C4-2B (cell line): ENCODE measurements at regions not wholly inside any gene's neighbourhood (a gene's known extent, or its start where the extent isn't known, plus 50 kb on each side); places are given as distances from the start of the nearest gene placed in this dataset.

Experiments
- CTCF ChIP-seq: fragments of 450-650 bp; conservative IDR thresholded peaks from 2 replicates; pipeline ENCODE4 v1.5.1; 2017; ENCODE audit warnings: mild to moderate bottlenecking
- ZFX ChIP-seq: fragments of 450-650 bp; IDR thresholded peaks from 2 replicates; pipeline ENCODE4 v1.6.1; 2017

DNA sequence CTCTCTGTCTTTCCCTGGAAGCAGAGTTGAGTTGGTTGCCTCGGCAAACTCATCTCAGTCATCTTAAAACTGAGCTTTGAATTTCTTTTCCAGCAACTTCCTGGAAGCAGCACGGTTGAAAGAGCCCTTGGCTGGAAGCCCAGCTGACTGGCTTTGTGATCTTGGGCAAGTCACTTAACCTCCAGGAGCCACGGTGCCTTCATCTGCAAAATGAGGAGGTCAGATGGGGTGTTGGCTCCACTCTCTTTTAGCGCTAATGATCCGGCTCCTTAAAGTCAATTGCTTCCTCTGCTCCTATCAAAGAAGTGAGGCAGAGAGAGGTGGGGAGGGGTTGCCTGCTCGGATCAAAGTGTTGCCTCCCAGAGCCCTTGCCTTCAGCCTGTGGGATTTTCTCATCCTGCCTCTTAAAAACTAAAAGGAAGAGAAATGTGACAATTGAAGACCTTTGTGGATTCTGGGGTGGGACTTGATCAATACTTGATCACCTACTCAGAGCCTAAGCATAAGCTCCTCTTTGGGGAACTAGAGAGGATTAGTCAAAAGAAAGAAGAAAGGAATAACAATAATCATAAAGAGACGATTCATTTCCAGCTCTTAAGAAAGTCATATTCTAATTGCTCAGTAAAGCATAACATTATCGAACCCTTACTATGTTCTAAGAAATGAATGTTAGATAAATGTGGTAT lies 86.6 kb downstream of the MYCN start:
- TF ChIP-seq CTCF (no peak), ZFX (no peak)
